ENCODE measurements at regions not wholly inside any gene's neighbourhood (a gene's known extent, or its start where the extent isn't known, plus 50 kb on each side); places are given as distances from the start of the nearest gene placed in this dataset.

- ChIA-PET CTCF (no interaction called here), POLR2A (no interaction called here)
- DNase-seq (no peak), ATAC-seq (no peak)
- intact Hi-C loops (cut with DNase I, micrococcal nuclease), result no loop called here
- no peak overlapping the region for H3K4me3 Mint-ChIP-seq
- H3K4me1 Mint-ChIP-seq, result no peaks in the 10 kb centered on the region
- peaks cover 1% of the 10 kb centered on the region for H3K9me3 Mint-ChIP-seq (ENCODE audit: low read depth)
- H3K36me3 Mint-ChIP-seq (ENCODE audit: low read depth), result no peaks in the 10 kb centered on the region
- no peak overlapping the region for H3K27ac Mint-ChIP-seq
- H3K27me3 Mint-ChIP-seq, result peaks cover 4% of the 10 kb centered on the region
These were observed 497.2 kb upstream of the FAM241A start for GRCh38 chr4:111648056-111648455.

DNA sequence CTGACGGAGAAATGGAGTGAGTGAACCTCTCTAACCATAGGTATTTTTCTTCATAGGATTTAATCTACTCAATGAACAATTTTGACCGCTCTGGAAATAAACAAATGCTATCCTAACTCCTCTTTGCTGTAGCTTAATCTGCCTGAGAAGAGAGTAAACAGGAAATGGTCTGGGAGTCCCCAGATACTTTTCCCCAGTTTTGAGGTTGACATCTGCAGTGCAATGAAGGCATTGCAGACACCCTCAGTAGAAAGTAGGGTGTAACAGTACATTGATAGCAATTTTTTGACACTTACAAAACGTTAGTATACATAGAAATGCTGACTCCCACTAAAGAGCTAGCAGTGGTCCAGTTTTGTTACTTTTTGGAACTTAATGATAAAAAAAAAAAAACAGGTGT, 495.9 kb upstream of the FAM241A start:
- ChIA-PET POLR2A (no interaction called here), CTCF (no interaction called here)
- Mint-ChIP-seq H3K4me3 (no peak overlapping the region), H3K27me3 (peaks cover 4% of the 10 kb centered on the region), H3K36me3 (ENCODE audit: low read depth) (no peaks in the 10 kb centered on the region), H3K27ac (no peak overlapping the region), H3K4me1 (no peaks in the 10 kb centered on the region), H3K9me3 (ENCODE audit: low read depth) (peaks cover 1% of the 10 kb centered on the region)
- intact Hi-C loops (cut with DNase I, micrococcal nuclease), result no loop called here
- DNase-seq, result no peak
- no peak for ATAC-seq

- H3K4me3 Mint-ChIP-seq, result no peak overlapping the region
- CTCF ChIA-PET, result interaction anchor here (1.8 kb wide), 1 partner anchor 205 kb away, joined by 3 read pairs; no protein-coding TSS in a partner anchor
- intact Hi-C loops (cut with DNase I, micrococcal nuclease), result loop anchor here in 1 of 2 experiments (5.0 kb wide), 1 partner anchor 402 kb away; no protein-coding TSS in a partner anchor
- H3K27me3 Mint-ChIP-seq, result peaks cover 4% of the 10 kb centered on the region
- H3K36me3 Mint-ChIP-seq (ENCODE audit: low read depth), result no peaks in the 10 kb centered on the region
- no peaks in the 10 kb centered on the region for H3K4me1 Mint-ChIP-seq
- H3K27ac Mint-ChIP-seq, result no peak overlapping the region
- peaks cover 1% of the 10 kb centered on the region for H3K9me3 Mint-ChIP-seq (ENCODE audit: low read depth)
- POLR2A ChIA-PET, result no interaction called here
- no peak for DNase-seq
- no peak for ATAC-seq
These were observed 495.1 kb upstream of the FAM241A start for GRCh38 chr4:111650146-111650545.

- no peak overlapping the region for H3K27ac Mint-ChIP-seq
- ATAC-seq, result no peak
- H3K4me1 Mint-ChIP-seq, result no peaks in the 10 kb centered on the region
- peaks cover 1% of the 10 kb centered on the region for H3K9me3 Mint-ChIP-seq (ENCODE audit: low read depth)
- H3K36me3 Mint-ChIP-seq (ENCODE audit: low read depth), result no peaks in the 10 kb centered on the region
- H3K27me3 Mint-ChIP-seq, result peaks cover 4% of the 10 kb centered on the region
- intact Hi-C loops (cut with DNase I, micrococcal nuclease), result loop anchor here in 1 of 2 experiments (5.0 kb wide), 1 partner anchor 402 kb away; no protein-coding TSS in a partner anchor
- no peak for DNase-seq
- H3K4me3 Mint-ChIP-seq, result no peak overlapping the region
- ChIA-PET POLR2A (no interaction called here), CTCF (interaction anchor here (1.8 kb wide), 1 partner anchor 204 kb away, joined by 3 read pairs; no protein-coding TSS in a partner anchor)
These were observed 494.6 kb upstream of the FAM241A start for GRCh38 chr4:111650674-111651086.

- ChIA-PET CTCF (no interaction called here), POLR2A (no interaction called here)
- intact Hi-C loops (cut with DNase I, micrococcal nuclease), result loop anchor here in 1 of 2 experiments (5.0 kb wide), 1 partner anchor 400 kb away; no protein-coding TSS in a partner anchor
These were observed 493.0 kb upstream of the FAM241A start for GRCh38 chr4:111652236-111652635.

GRCh38 chr4:111652986-111653385, 492.3 kb upstream of the FAM241A start:
- peaks cover 1% of the 10 kb centered on the region for H3K9me3 Mint-ChIP-seq (ENCODE audit: low read depth)
- intact Hi-C loops (cut with DNase I, micrococcal nuclease), result loop anchor here in 1 of 2 experiments (5.0 kb wide), 1 partner anchor 399 kb away; no protein-coding TSS in a partner anchor
- no peak overlapping the region for H3K4me3 Mint-ChIP-seq
- DNase-seq, result no peak
- no peaks in the 10 kb centered on the region for H3K36me3 Mint-ChIP-seq (ENCODE audit: low read depth)
- H3K27ac Mint-ChIP-seq, result no peak overlapping the region
- POLR2A ChIA-PET, result no interaction called here
- H3K4me1 Mint-ChIP-seq, result no peaks in the 10 kb centered on the region
- CTCF ChIA-PET, result no interaction called here
- no peak for ATAC-seq
- H3K27me3 Mint-ChIP-seq, result peaks cover 1% of the 10 kb centered on the region

More at GRCh38 chr4:111652236-111652635, 493.0 kb upstream of the FAM241A start:
- H3K27ac Mint-ChIP-seq, result no peak overlapping the region
- no peaks in the 10 kb centered on the region for H3K4me1 Mint-ChIP-seq
- H3K36me3 Mint-ChIP-seq (ENCODE audit: low read depth), result no peaks in the 10 kb centered on the region
- no peak overlapping the region for H3K4me3 Mint-ChIP-seq
- H3K27me3 Mint-ChIP-seq, result peaks cover 1% of the 10 kb centered on the region
- no peak for ATAC-seq
- H3K9me3 Mint-ChIP-seq (ENCODE audit: low read depth), result peaks cover 1% of the 10 kb centered on the region
- DNase-seq, result no peak

DNA sequence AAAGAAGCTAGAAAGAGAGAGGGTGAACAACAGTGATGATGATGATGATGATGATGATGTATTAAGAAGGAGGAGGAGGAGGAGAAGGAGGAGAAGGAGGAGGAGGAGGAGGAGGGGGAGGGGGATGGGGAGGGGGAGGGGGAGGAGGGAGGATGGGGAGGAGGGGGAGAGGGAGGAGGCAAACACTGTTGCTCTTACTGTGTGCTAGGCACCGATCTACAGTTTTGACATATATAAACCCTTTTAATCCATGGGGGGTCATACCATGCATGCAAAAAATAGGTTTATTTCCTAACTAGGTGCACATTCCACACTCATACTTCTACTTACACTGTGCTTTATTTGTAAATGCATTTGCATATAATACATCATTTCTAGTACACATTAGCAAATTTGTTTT, 482.8 kb upstream of the FAM241A start:
- ATAC-seq (no peak), DNase-seq (no peak)
- Mint-ChIP-seq H3K4me1 (no peaks in the 10 kb centered on the region), H3K27me3 (no peaks in the 10 kb centered on the region), H3K27ac (no peak overlapping the region), H3K9me3 (ENCODE audit: low read depth) (peaks cover 5% of the 10 kb centered on the region), H3K36me3 (ENCODE audit: low read depth) (no peaks in the 10 kb centered on the region), H3K4me3 (no peak overlapping the region)
- ChIA-PET CTCF (no interaction called here), POLR2A (no interaction called here)
- intact Hi-C loops (cut with DNase I, micrococcal nuclease), result no loop called here

- Mint-ChIP-seq H3K27ac (no peak overlapping the region), H3K4me3 (no peak overlapping the region), H3K36me3 (ENCODE audit: low read depth) (no peaks in the 10 kb centered on the region), H3K9me3 (ENCODE audit: low read depth) (peaks cover 5% of the 10 kb centered on the region), H3K4me1 (no peaks in the 10 kb centered on the region), H3K27me3 (no peaks in the 10 kb centered on the region)
- intact Hi-C loops (cut with DNase I, micrococcal nuclease), result no loop called here
- POLR2A ChIA-PET, result no interaction called here
- CTCF ChIA-PET, result interaction anchor here (0.7 to 1.0 kb wide), 3 partner anchors 13 to 103 kb away, joined by 3 to 6 read pairs (median 4); no protein-coding TSS in a partner anchor
- DNase-seq (no peak), ATAC-seq (no peak)
These were observed 480.8 kb upstream of the FAM241A start for GRCh38 chr4:111664308-111664945.

GRCh38 chr4:111666826-111667360, 478.4 kb upstream of the FAM241A start:
- POLR2A ChIA-PET, result no interaction called here

GRCh38 chr4:111671756-111672155, 473.5 kb upstream of the FAM241A start:
- ATAC-seq (no peak), DNase-seq (no peak)
- ChIA-PET CTCF (no interaction called here), POLR2A (no interaction called here)
- Mint-ChIP-seq H3K36me3 (ENCODE audit: low read depth) (no peaks in the 10 kb centered on the region), H3K27me3 (no peaks in the 10 kb centered on the region), H3K4me1 (no peaks in the 10 kb centered on the region), H3K4me3 (no peak overlapping the region), H3K27ac (no peak overlapping the region), H3K9me3 (ENCODE audit: low read depth) (no peaks in the 10 kb centered on the region)
- intact Hi-C loops (cut with DNase I, micrococcal nuclease), result no loop called here

More at GRCh38 chr4:111666826-111667360, 478.4 kb upstream of the FAM241A start:
- peaks cover 3% of the 10 kb centered on the region for H3K9me3 Mint-ChIP-seq (ENCODE audit: low read depth)
- no peak overlapping the region for H3K4me3 Mint-ChIP-seq
- no peaks in the 10 kb centered on the region for H3K36me3 Mint-ChIP-seq (ENCODE audit: low read depth)
- intact Hi-C loops (cut with DNase I, micrococcal nuclease), result no loop called here
- H3K27ac Mint-ChIP-seq, result no peak overlapping the region
- CTCF ChIA-PET, result no interaction called here
- H3K27me3 Mint-ChIP-seq, result no peaks in the 10 kb centered on the region
- DNase-seq, result no peak
- H3K4me1 Mint-ChIP-seq, result no peaks in the 10 kb centered on the region
- ATAC-seq, result no peak

GRCh38 chr4:111675746-111676145, 469.5 kb upstream of the FAM241A start:
- no peaks in the 10 kb centered on the region for H3K9me3 Mint-ChIP-seq (ENCODE audit: low read depth)
- ATAC-seq, result no peak
- no peak overlapping the region for H3K27ac Mint-ChIP-seq
- H3K4me3 Mint-ChIP-seq, result no peak overlapping the region
- intact Hi-C loops (cut with DNase I, micrococcal nuclease), result no loop called here
- H3K4me1 Mint-ChIP-seq, result no peaks in the 10 kb centered on the region
- ChIA-PET POLR2A (no interaction called here), CTCF (no interaction called here)
- DNase-seq, result no peak
- H3K27me3 Mint-ChIP-seq, result no peaks in the 10 kb centered on the region
- H3K36me3 Mint-ChIP-seq (ENCODE audit: low read depth), result no peaks in the 10 kb centered on the region

GRCh38 chr4:111676533-111676932, 468.7 kb upstream of the FAM241A start:
- Mint-ChIP-seq H3K36me3 (ENCODE audit: low read depth) (no peaks in the 10 kb centered on the region), H3K27me3 (no peaks in the 10 kb centered on the region), H3K4me3 (no peak overlapping the region), H3K27ac (no peak overlapping the region), H3K9me3 (ENCODE audit: low read depth) (no peaks in the 10 kb centered on the region), H3K4me1 (no peaks in the 10 kb centered on the region)
- intact Hi-C loops (cut with DNase I, micrococcal nuclease), result no loop called here
- POLR2A ChIA-PET, result no interaction called here
- no peak for DNase-seq
- CTCF ChIA-PET, result interaction anchor here (0.6 kb wide), 1 partner anchor 25 kb away, joined by 3 read pairs; no protein-coding TSS in a partner anchor
- ATAC-seq, result no peak
